OCI-LY3 (cell line): ENCODE measurements at regions not wholly inside any gene's neighbourhood (a gene's known extent, or its start where the extent isn't known, plus 50 kb on each side); places are given as distances from the start of the nearest gene placed in this dataset.

Experiments used
- EZH2phosphoT487 ChIP-seq: fragments of 200-600 bp; shearing (Covaris generic); IDR thresholded peaks from 2 replicates; pipeline ENCODE4 v1.6.1; 2018; ENCODE audit warnings: antibody characterized with exemption, mixed run types, low read depth
- TF ChIP-seq, protein P1 (sequence below): fragments of 200-600, 300-600 bp; sonication (generic); IDR thresholded peaks from 2 replicates; pipeline ENCODE4 v1.5.1; 2014; ENCODE audit warnings: antibody characterized with exemption, low read length, low read depth

DNA sequence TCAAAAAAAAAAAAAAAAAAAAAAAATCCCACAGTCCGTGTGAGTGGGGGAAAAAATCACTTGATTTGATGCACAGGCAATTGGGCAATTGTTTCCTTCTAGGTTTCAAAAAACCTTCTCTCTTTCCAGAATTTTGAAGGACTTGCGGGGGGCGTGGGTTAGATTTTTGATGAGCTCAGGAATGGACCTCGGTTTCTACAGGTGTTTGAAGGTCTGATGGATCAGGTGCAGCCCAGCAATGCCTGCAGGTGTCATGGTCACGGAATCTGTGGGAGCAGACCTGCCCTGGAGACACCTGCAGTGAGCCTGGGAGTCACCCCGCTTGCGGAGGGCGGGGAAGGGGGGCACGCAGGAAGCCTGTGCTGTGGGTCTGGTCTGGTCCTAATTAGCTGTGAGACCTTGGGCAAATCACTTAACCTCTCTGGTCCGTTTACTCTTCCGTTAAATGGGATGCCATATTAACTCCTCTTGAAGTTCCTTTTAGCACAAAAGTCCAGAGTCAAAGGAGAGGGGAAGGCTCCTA lies 174.2 kb downstream of the IRF8 start:
- TF ChIP-seq, protein P1, sequence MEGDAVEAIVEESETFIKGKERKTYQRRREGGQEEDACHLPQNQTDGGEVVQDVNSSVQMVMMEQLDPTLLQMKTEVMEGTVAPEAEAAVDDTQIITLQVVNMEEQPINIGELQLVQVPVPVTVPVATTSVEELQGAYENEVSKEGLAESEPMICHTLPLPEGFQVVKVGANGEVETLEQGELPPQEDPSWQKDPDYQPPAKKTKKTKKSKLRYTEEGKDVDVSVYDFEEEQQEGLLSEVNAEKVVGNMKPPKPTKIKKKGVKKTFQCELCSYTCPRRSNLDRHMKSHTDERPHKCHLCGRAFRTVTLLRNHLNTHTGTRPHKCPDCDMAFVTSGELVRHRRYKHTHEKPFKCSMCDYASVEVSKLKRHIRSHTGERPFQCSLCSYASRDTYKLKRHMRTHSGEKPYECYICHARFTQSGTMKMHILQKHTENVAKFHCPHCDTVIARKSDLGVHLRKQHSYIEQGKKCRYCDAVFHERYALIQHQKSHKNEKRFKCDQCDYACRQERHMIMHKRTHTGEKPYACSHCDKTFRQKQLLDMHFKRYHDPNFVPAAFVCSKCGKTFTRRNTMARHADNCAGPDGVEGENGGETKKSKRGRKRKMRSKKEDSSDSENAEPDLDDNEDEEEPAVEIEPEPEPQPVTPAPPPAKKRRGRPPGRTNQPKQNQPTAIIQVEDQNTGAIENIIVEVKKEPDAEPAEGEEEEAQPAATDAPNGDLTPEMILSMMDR = no peak; the same call in 1 of the 2 replicates
- no peak for TF ChIP-seq EZH2phosphoT487
